Vagina (tissue), 2 donors: ENCODE measurements at regions not wholly inside any gene's neighbourhood (a gene's known extent, or its start where the extent isn't known, plus 50 kb on each side); places are given as distances from the start of the nearest gene placed in this dataset.

Source experiments
- DNase-seq, 2 donors: peaks; one replicate each; pipeline ENCODE4 v3.0.0-alpha.2; 2017; ENCODE audit errors: extremely low spot score in 2 of 2
- H3K27ac ChIP-seq: fragments of 200-600 bp; sonication (generic); one replicate; pipeline ENCODE4 v1.5.1; 2019
- H3K27me3 ChIP-seq: fragments of 200-600 bp; sonication (generic); one replicate; pipeline ENCODE4 v1.5.1; 2019
- H3K36me3 ChIP-seq, 2 donors: fragments of 200-600 bp; sonication (generic); one replicate each; pipeline ENCODE4 v1.5.1; 2017 to 2019
- H3K4me1 ChIP-seq: fragments of 200-600 bp; sonication (generic); one replicate; pipeline ENCODE4 v1.5.1; 2019
- H3K4me3 ChIP-seq, 2 donors: fragments of 200-600 bp; sonication (generic); 1 replicate in 1 of 2; 2 replicates in 1 of 2; pipeline ENCODE4 v1.5.1; 2016 to 2019
- H3K9me3 ChIP-seq: fragments of 200-600 bp; sonication (generic); one replicate; pipeline ENCODE4 v1.5.1; 2019
- POLR2A ChIP-seq, 2 donors: fragments of 450-650 bp; IDR thresholded peaks; one replicate each; pipeline ENCODE4 v1.6.1; 2017; ENCODE audit warnings: antibody characterized with exemption in 2 of 2, mild to moderate bottlenecking in 2 of 2, moderate library complexity in 2 of 2
- POLR2AphosphoS5 ChIP-seq, 2 donors: sonication (generic); formaldehyde crosslinking; IDR thresholded peaks; one replicate each; pipeline ENCODE4 v1.9.0; 2017; ENCODE audit warnings: antibody characterized with exemption in 2 of 2, mild to moderate bottlenecking in 2 of 2, low read depth in 1 of 2; ENCODE audit not compliant: insufficient read depth in 1 of 2
- intact Hi-C: fragments of 100-400 bp; cut with DNase I; formaldehyde crosslinking; loops from one replicate; pipeline ENCODE4 v1.15.1; 2023
- TF ChIP-seq, protein P1 (sequence below), 3 experiments: fragments of 450-650 bp in 2 of 3; fragments of 200-600 bp in 1 of 3; sonication (generic) in 1 of 3; IDR thresholded peaks; one replicate each; pipeline ENCODE4 v1.5.1; 2017 to 2019; ENCODE audit warnings: antibody characterized with exemption in 3 of 3, mild to moderate bottlenecking in 2 of 3, moderate library complexity in 2 of 3

DNA sequence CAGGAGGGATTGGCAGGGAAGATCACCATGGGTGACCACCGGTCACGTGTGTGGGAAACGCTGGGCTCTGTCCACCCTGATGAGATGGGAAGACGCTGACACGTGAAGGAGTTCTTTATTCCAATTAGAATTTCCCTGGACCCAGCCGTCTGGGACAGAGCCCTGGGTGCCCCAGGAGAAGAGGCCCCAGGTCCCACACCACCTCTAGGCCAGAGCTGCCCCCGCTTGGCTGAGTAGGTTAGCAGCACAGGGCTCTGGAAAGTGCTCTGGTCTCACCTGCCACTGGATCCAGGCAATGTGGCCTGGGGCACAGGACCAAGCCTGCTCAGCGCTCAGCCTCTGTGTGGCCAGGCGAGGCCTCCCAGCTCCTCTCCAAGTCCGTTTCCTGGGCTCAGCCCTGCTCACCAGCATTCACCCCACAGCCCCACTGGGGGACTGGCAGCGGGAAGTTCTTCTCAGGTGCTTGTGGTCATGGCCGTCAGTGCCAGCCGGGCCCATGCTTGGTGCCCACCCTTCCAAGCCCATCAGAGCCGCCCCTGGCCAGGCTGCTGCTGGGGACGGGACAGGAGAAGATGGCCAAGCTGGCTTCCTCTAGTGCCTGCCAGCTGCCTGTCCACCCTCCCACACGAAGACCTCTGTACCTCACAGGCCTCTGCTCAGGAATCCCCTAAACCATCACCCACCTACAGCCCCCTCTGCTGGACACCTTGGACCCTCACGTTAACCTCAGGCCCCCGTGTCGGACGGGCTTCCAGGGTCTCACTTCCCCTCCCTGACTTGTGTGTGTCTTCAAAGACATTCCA, 62.5 kb upstream of the FGF3 start:
- Histone ChIP-seq H3K36me3 (no peaks in the 10 kb centered on the region), H3K4me1 (no peaks in the 10 kb centered on the region), H3K27ac (no peak overlapping the region), H3K27me3 (no peaks in the 10 kb centered on the region), H3K9me3 (no peaks in the 10 kb centered on the region), H3K4me3 (no peak overlapping the region)
- DNase-seq: no peak
- intact Hi-C loops: no loop called here
- TF ChIP-seq, protein P1, sequence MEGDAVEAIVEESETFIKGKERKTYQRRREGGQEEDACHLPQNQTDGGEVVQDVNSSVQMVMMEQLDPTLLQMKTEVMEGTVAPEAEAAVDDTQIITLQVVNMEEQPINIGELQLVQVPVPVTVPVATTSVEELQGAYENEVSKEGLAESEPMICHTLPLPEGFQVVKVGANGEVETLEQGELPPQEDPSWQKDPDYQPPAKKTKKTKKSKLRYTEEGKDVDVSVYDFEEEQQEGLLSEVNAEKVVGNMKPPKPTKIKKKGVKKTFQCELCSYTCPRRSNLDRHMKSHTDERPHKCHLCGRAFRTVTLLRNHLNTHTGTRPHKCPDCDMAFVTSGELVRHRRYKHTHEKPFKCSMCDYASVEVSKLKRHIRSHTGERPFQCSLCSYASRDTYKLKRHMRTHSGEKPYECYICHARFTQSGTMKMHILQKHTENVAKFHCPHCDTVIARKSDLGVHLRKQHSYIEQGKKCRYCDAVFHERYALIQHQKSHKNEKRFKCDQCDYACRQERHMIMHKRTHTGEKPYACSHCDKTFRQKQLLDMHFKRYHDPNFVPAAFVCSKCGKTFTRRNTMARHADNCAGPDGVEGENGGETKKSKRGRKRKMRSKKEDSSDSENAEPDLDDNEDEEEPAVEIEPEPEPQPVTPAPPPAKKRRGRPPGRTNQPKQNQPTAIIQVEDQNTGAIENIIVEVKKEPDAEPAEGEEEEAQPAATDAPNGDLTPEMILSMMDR (IDR thresholded peaks at IDR 0.05): no peak
- TF ChIP-seq POLR2AphosphoS5 (IDR thresholded peaks at IDR 0.05; ENCODE audit: insufficient read depth in 1 of 2, low read depth in 1 of 2) (no peak), POLR2A (IDR thresholded peaks at IDR 0.05) (no peak)

DNA sequence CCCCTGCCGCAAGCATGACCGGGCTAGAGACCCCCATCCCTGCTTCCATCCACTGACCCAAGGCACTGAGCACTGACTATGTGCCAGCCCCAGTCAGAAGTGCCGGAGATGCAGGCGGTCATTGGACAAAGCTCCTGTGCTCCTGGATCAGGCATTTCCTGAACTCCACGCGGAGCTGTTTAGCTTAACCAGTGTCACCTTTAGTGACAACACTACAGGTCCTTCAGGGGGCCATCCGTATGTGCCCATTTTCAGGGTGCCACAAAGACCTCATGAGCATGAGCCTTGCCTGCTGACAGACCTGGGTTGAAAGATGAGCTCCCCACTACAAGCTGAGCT, 63.0 kb upstream of the FGF3 start:
- H3K27me3 ChIP-seq: no peaks in the 10 kb centered on the region
- intact Hi-C loops: no loop called here
- H3K4me1 ChIP-seq: no peaks in the 10 kb centered on the region
- TF ChIP-seq POLR2AphosphoS5 (IDR thresholded peaks at IDR 0.05; ENCODE audit: insufficient read depth in 1 of 2, low read depth in 1 of 2) (no peak), POLR2A (IDR thresholded peaks at IDR 0.05) (no peak)
- TF ChIP-seq, protein P1 (IDR thresholded peaks at IDR 0.05): no peak
- no peak for DNase-seq
- no peaks in the 10 kb centered on the region for H3K9me3 ChIP-seq
- H3K36me3 ChIP-seq: no peaks in the 10 kb centered on the region
- no peak overlapping the region for H3K27ac ChIP-seq
- no peak overlapping the region for H3K4me3 ChIP-seq

DNA sequence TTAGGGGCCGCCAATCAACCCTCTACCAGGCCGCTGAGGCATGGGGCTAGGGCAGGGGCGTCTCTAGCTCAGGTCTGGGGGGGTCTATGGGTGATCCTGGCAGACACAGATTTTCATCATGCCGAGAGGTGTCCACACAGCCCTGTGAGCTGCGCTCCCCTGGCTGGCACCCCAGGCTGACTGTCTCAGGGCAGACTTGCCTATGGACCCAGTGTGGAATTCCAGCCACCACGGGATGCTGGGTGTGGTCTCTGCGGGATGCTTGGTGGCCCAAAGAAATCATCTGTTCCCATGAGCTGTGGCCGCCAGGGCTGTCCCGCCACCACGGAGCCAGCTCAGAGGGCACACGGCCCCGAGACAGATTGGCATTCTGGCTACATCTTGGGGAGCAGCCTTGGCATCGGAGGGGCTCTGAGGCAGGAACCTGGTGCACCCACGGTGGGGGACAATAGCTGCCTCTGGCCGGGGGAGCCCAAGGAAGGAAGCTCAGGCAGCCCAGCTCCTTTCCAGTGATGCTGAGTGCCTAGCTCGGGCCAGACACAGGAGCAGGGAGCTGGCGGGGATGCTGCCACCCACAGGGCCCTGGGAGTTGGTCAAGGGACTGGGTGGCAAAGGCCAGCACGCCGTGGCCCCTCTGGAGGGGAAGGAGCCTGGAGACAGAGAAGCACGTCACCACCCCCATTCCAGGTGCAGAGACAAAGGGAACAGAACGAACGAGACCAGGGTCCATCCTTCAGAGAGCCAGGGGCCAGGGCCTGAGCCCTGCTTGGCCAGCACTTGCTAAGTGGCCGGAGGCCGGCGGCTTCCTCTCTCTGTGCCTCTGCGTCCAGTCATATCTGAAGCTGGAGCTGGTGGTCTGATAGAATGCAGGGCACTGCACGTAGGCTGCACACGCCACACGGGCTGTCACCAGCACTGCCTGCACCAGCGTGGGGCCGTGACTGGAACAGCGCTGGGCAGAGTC, 64.4 kb upstream of the FGF3 start:
- TF ChIP-seq POLR2AphosphoS5 (IDR thresholded peaks at IDR 0.05; ENCODE audit: insufficient read depth in 1 of 2, low read depth in 1 of 2) (no peak), POLR2A (IDR thresholded peaks at IDR 0.05) (no peak)
- TF ChIP-seq, protein P1 (IDR thresholded peaks at IDR 0.05): no peak
- DNase-seq: no peak
- no peak overlapping the region for H3K27ac ChIP-seq
- no peaks in the 10 kb centered on the region for H3K9me3 ChIP-seq
- H3K4me3 ChIP-seq: no peak overlapping the region
- intact Hi-C loops: no loop called here
- H3K4me1 ChIP-seq: no peaks in the 10 kb centered on the region
- H3K36me3 ChIP-seq: no peaks in the 10 kb centered on the region
- no peaks in the 10 kb centered on the region for H3K27me3 ChIP-seq

DNA sequence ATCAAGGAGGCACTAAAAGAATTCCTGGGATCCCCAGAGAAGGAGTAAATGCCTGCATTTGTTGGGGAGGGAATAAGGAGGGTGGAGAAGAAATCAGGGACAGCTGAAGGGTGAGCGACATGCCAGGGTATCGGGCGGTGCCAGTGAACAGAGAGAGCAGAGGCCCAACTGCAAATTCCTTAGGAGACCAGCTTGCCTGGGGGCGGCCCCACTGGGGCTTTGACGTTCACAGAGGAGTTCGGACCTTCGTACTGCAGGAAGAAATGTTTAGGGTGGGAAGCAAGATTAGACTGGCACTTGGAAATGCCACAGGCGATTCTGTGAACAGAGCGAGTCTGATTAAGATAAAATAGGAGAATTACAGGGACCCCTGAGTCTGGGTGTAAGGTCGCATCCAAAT, 65.1 kb upstream of the FGF3 start:
- TF ChIP-seq POLR2A (IDR thresholded peaks at IDR 0.05) (no peak), POLR2AphosphoS5 (IDR thresholded peaks at IDR 0.05; ENCODE audit: insufficient read depth in 1 of 2, low read depth in 1 of 2) (no peak)
- TF ChIP-seq, protein P1 (IDR thresholded peaks at IDR 0.05): no peak
- intact Hi-C loops: no loop called here
- H3K9me3 ChIP-seq: no peaks in the 10 kb centered on the region
- no peak overlapping the region for H3K4me3 ChIP-seq
- H3K36me3 ChIP-seq: no peaks in the 10 kb centered on the region
- H3K4me1 ChIP-seq: no peaks in the 10 kb centered on the region
- H3K27ac ChIP-seq: no peak overlapping the region
- H3K27me3 ChIP-seq: no peaks in the 10 kb centered on the region
- no peak for DNase-seq
